Kidney glomerular epithelial cell (primary cell): ENCODE measurements at regions not wholly inside any gene's neighbourhood (a gene's known extent, or its start where the extent isn't known, plus 50 kb on each side); places are given as distances from the start of the nearest gene placed in this dataset.

Experiments used
- DNase-seq: peaks from one replicate; lab custom pipeline; 2025; lab: John Stamatoyannopoulos, UW

- DNase-seq: no peak
These were observed 202.4 kb upstream of the CDH4 start for GRCh38 chr20:61049684-61050083.

GRCh38 chr20:61050336-61050890 lies 201.6 kb upstream of the CDH4 start:
- DNase-seq: no peak

GRCh38 chr20:61052195-61052750 lies 199.8 kb upstream of the CDH4 start:
- DNase-seq: no peak

GRCh38 chr20:61052776-61053442 lies 199.2 kb upstream of the CDH4 start:
- DNase-seq: no peak

GRCh38 chr20:61053487-61053886 lies 198.6 kb upstream of the CDH4 start:
- DNase-seq: no peak

- DNase-seq: no peak
These were observed 198.2 kb upstream of the CDH4 start for GRCh38 chr20:61053889-61054288.

GRCh38 chr20:61054411-61054810 lies 197.7 kb upstream of the CDH4 start:
- no peak for DNase-seq

GRCh38 chr20:61055180-61056010 lies 196.7 kb upstream of the CDH4 start:
- no peak for DNase-seq

- no peak for DNase-seq
These were observed 195.9 kb upstream of the CDH4 start for GRCh38 chr20:61056116-61056515.

GRCh38 chr20:61056627-61057442 lies 195.2 kb upstream of the CDH4 start:
- no peak for DNase-seq

- DNase-seq: no peak
These were observed 194.5 kb upstream of the CDH4 start for GRCh38 chr20:61057443-61058121.

- DNase-seq: no peak
These were observed 190.1 kb upstream of the CDH4 start for GRCh38 chr20:61061981-61062380.

- no peak for DNase-seq
These were observed 186.2 kb upstream of the CDH4 start for GRCh38 chr20:61065853-61066252.

GRCh38 chr20:61066526-61066925 lies 185.5 kb upstream of the CDH4 start:
- no peak for DNase-seq

GRCh38 chr20:61067221-61067620 lies 184.8 kb upstream of the CDH4 start:
- DNase-seq: no peak

GRCh38 chr20:61072398-61072797 lies 179.7 kb upstream of the CDH4 start:
- DNase-seq: no peak

- no peak for DNase-seq
These were observed 178.7 kb upstream of the CDH4 start for GRCh38 chr20:61073376-61073775.

- no peak for DNase-seq
These were observed 169.3 kb upstream of the CDH4 start for GRCh38 chr20:61082720-61083119.

GRCh38 chr20:61083431-61083830 lies 168.6 kb upstream of the CDH4 start:
- DNase-seq: no peak

GRCh38 chr20:61086031-61086430 lies 166.0 kb upstream of the CDH4 start:
- DNase-seq: no peak

GRCh38 chr20:61090541-61090940 lies 161.5 kb upstream of the CDH4 start:
- no peak for DNase-seq
